GF-D8 (cell line): ENCODE measurements at regions not wholly inside any gene's neighbourhood (a gene's known extent, or its start where the extent isn't known, plus 50 kb on each side); places are given as distances from the start of the nearest gene placed in this dataset.
"Not testable (repeated sequence)": the region's sequence is repeated elsewhere in the genome, so short reads cannot be mapped to it uniquely, and the experiment has no call there.

Experiments
- DNase-seq: peaks from one replicate; lab custom pipeline; 2025; lab: John Stamatoyannopoulos, UW

GRCh38 chr10:33007731-33008381 lies 49.8 kb upstream of the ITGB1 start:
- not testable (repeated sequence) for DNase-seq
